HG03469 (cell line): ENCODE measurements at regions not wholly inside any gene's neighbourhood (a gene's known extent, or its start where the extent isn't known, plus 50 kb on each side); places are given as distances from the start of the nearest gene placed in this dataset.
"Not testable (repeated sequence)": the region's sequence is repeated elsewhere in the genome, so short reads cannot be mapped to it uniquely, and the experiment has no call there.

ENCODE experiments used
- ATAC-seq: cut with Tn5 transposase; IDR thresholded peaks from one replicate; pipeline ENCODE4 v1.9.1; 2021; ENCODE audit warnings: mild to moderate bottlenecking, moderate library complexity, moderate number of reproducible peaks; ENCODE audit not compliant: unreplicated experiment

- no peak for ATAC-seq
Measured at GRCh38 chr2:38243186-38243880, 133.7 kb downstream of the ATL2 start.

GRCh38 chr2:38239452-38239851 is 137.6 kb downstream of the ATL2 start:
- ATAC-seq = no peak

GRCh38 chr2:38238705-38239104 is 138.4 kb downstream of the ATL2 start:
- not testable (repeated sequence) for ATAC-seq

- ATAC-seq = no peak
Measured at GRCh38 chr2:38237311-38237710, 139.8 kb downstream of the ATL2 start.

GRCh38 chr2:38233231-38233983 is 143.7 kb downstream of the ATL2 start:
- ATAC-seq = no peak

GRCh38 chr2:38232454-38232853 is 144.6 kb downstream of the ATL2 start:
- ATAC-seq = no peak

GRCh38 chr2:38230756-38231155 is 146.3 kb downstream of the ATL2 start:
- ATAC-seq = no peak

GRCh38 chr2:38228753-38229152 is 148.3 kb downstream of the ATL2 start:
- no peak for ATAC-seq

GRCh38 chr2:38224821-38225437 is 149.0 kb upstream of the CYP1B1 start:
- ATAC-seq = no peak

GRCh38 chr2:38224181-38224580 is 148.2 kb upstream of the CYP1B1 start:
- no peak for ATAC-seq

- ATAC-seq = no peak
Measured at GRCh38 chr2:38223256-38223655, 147.3 kb upstream of the CYP1B1 start.

GRCh38 chr2:38220164-38220563 is 144.2 kb upstream of the CYP1B1 start:
- ATAC-seq = no peak

- no peak for ATAC-seq
Measured at GRCh38 chr2:38218995-38219394, 143.0 kb upstream of the CYP1B1 start.

- ATAC-seq = no peak
Measured at GRCh38 chr2:38218591-38218991, 142.6 kb upstream of the CYP1B1 start.

GRCh38 chr2:38217401-38218188 is 141.6 kb upstream of the CYP1B1 start:
- ATAC-seq = no peak

- no peak for ATAC-seq
Measured at GRCh38 chr2:38216886-38217285, 140.9 kb upstream of the CYP1B1 start.

GRCh38 chr2:38215993-38216392 is 140.0 kb upstream of the CYP1B1 start:
- ATAC-seq = no peak

- no peak for ATAC-seq
Measured at GRCh38 chr2:38215522-38215921, 139.6 kb upstream of the CYP1B1 start.

- ATAC-seq = no peak
Measured at GRCh38 chr2:38214209-38214717, 138.3 kb upstream of the CYP1B1 start.

- ATAC-seq = no peak
Measured at GRCh38 chr2:38213619-38214167, 137.7 kb upstream of the CYP1B1 start.

GRCh38 chr2:38212312-38212711 is 136.4 kb upstream of the CYP1B1 start:
- no peak for ATAC-seq
